Right lobe of liver (tissue), 6 donors: ENCODE measurements at regions not wholly inside any gene's neighbourhood (a gene's known extent, or its start where the extent isn't known, plus 50 kb on each side); places are given as distances from the start of the nearest gene placed in this dataset.

Source experiments
- ATAC-seq, 4 donors: fragments of 200-7000 bp; cut with Tn5 transposase; one replicate each; pipeline ENCODE4 v1.9.1; 2020; ENCODE audit warnings: mild to moderate bottlenecking in 4 of 4, moderate library complexity in 4 of 4
- DNase-seq, 3 donors: peaks; one replicate each; pipeline ENCODE4 v3.0.0-alpha.2; 2020
- H3K27ac ChIP-seq, 3 donors: fragments of 200-600 bp; one replicate each; pipeline ENCODE4 v1.8.0; 2022
- H3K27me3 ChIP-seq, 2 donors: fragments of 200-600 bp; one replicate each; pipeline ENCODE4 v1.8.0; 2022
- H3K36me3 ChIP-seq, 4 donors: fragments of 200-600 bp; sonication (generic) in 1 of 4; one replicate each; pipeline versions ENCODE4 v1.5.1 to v1.8.0; 2017 to 2022; ENCODE audit warnings: control low read depth in 1 of 4
- H3K4me1 ChIP-seq, 4 donors: fragments of 200-600 bp; sonication (generic) in 1 of 4; one replicate each; pipeline versions ENCODE4 v1.5.1 to v1.8.0; 2017 to 2022; ENCODE audit warnings: control low read depth in 1 of 4
- H3K4me3 ChIP-seq, 3 donors: fragments of 200-600 bp; one replicate each; pipeline ENCODE4 v1.8.0; 2022
- H3K9me3 ChIP-seq, 4 donors: fragments of 200-600 bp; sonication (generic) in 1 of 4; one replicate each; pipeline versions ENCODE4 v1.5.1 to v1.8.0; 2017 to 2022; ENCODE audit warnings: control low read depth in 1 of 4
- POLR2A ChIP-seq: fragments of 450-650 bp; IDR thresholded peaks from one replicate; pipeline ENCODE4 v1.6.1; 2017; ENCODE audit warnings: antibody characterized with exemption, mild to moderate bottlenecking
- WGBS: methylation state at CpG from one replicate; pipeline ENCODE4 v1.1.6; 2018; ENCODE audit warnings: low coverage, low lambda C conversion rate; ENCODE audit not compliant: insufficient coverage; ENCODE audit errors: missing lambda C conversion rate; 5-methylcytosine and 5-hydroxymethylcytosine counted together
- intact Hi-C, 2 donors: fragments of 100-400 bp; cut with DNase I; formaldehyde crosslinking; loops; one replicate each; pipeline versions ENCODE4 v1.11.2 to v1.14.1; 2022
- TF ChIP-seq, protein P1 (sequence below), 4 donors: fragments of 200-600 bp in 3 of 4; fragments of 450-650 bp in 1 of 4; IDR thresholded peaks; one replicate each; pipeline versions ENCODE4 v1.5.1 to v1.8.0; 2016 to 2022; ENCODE audit warnings: antibody characterized with exemption in 4 of 4, mild to moderate bottlenecking in 2 of 4
- donor health status: DM: no; HTN: yes; CAD: no.
- donor health status: DM: no; HTN: no; CAD: no.
- donor health status: DM: no; HTN: no; CAD: no.
- donor health status: DM: no; HTN: yes; CAD: no.
- donor health status: DM: no; HTN: yes; CAD: no.

GRCh38 chrX:17922303-17922702, 61.2 kb upstream of the RAI2 start:
- Histone ChIP-seq H3K9me3 (no peaks in the 10 kb centered on the region), H3K27me3 (no peaks in the 10 kb centered on the region), H3K4me1 (peaks cover 0 to 9% (median 0%) of the 10 kb centered on the region in 4 donors), H3K4me3 (no peak overlapping the region), H3K36me3 (no peaks in the 10 kb centered on the region), H3K27ac (no peak overlapping the region)
- intact Hi-C loops: no loop called here
- ATAC-seq (peak; percentile 28 to 64 (median 37)), DNase-seq (no peak)
- TF ChIP-seq POLR2A: no peak
- TF ChIP-seq, protein P1, sequence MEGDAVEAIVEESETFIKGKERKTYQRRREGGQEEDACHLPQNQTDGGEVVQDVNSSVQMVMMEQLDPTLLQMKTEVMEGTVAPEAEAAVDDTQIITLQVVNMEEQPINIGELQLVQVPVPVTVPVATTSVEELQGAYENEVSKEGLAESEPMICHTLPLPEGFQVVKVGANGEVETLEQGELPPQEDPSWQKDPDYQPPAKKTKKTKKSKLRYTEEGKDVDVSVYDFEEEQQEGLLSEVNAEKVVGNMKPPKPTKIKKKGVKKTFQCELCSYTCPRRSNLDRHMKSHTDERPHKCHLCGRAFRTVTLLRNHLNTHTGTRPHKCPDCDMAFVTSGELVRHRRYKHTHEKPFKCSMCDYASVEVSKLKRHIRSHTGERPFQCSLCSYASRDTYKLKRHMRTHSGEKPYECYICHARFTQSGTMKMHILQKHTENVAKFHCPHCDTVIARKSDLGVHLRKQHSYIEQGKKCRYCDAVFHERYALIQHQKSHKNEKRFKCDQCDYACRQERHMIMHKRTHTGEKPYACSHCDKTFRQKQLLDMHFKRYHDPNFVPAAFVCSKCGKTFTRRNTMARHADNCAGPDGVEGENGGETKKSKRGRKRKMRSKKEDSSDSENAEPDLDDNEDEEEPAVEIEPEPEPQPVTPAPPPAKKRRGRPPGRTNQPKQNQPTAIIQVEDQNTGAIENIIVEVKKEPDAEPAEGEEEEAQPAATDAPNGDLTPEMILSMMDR (IDR thresholded peaks at IDR 0.05): no peak
- 52% methylated on average over 5 of the region's 5 CpGs for whole genome bisulfite sequencing

DNA sequence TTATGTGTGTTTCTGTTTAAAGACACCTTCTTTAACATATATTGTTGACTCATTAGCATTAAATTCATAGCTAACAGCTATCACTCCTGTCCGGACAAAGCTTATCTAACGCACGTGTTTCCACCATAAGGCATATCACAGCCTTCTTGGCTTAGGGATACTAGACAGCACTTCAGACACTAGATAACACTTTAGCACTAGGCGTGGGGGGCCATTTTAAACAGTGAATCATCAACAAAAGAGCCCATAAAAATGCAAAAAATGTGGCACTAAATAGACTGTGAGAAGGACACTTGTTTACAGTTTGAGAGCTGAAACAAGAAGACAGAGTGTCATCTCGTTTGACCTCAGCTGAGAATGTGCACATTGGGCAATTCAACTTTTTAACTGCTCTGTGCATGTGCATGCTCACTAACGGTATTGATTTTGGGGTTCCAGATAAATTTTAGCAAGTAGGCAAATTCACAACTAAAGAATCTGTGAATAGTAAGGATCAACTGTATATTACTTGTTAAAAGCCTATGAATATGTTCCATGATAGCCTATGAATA, 58.9 kb upstream of the RAI2 start:
- H3K27ac ChIP-seq: peak overlapping the region in 1 of 3 donors; percentile 46
- ATAC-seq: peak; percentile 64 to 76 (median 74)
- no peaks in the 10 kb centered on the region for H3K36me3 ChIP-seq
- peaks cover 0 to 9% (median 0%) of the 10 kb centered on the region in 4 donors for H3K4me1 ChIP-seq
- no peaks in the 10 kb centered on the region for H3K27me3 ChIP-seq
- intact Hi-C loops: no loop called here
- WGBS: 42% methylated on average over 6 of the region's 6 CpGs
- H3K9me3 ChIP-seq: no peaks in the 10 kb centered on the region
- no peak for DNase-seq
- no peak overlapping the region for H3K4me3 ChIP-seq
- TF ChIP-seq, protein P1 (IDR thresholded peaks at IDR 0.05): no peak
- TF ChIP-seq POLR2A: no peak

DNA sequence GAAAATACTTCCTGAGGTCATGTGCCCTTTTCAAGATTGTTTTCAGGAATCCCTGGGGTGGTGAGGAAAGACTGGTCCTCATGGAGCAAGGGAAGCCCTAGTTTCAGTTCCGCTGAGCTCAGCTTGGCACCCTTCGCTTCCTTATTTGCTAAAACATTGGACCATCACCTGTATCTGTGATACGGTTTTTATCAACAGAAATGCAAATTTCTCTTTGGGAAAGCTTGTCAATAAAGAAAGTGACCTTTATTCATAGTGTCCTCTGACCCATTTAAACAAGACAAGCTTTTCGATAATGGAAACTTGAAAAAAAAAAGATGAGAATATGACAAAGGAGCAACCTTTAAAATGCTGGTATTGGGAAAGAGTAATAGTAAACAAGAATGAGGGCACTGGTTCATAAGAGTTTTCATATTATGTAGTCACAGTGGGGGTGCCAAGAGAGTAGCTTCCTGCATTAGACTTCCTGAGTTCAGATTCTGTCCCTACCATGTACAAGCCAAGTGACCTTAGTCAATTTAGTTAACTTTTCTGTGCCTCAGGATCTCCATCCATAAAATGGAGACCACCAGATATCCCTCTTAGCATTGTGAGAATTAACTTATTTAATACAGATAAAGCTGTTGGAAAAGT, 57.0 kb upstream of the RAI2 start:
- DNase-seq (peak in 1 of 3 donors; percentile 24), ATAC-seq (peak; percentile 66 to 84 (median 73))
- H3K27ac ChIP-seq: peak overlapping the region in 2 of 3 donors; percentile 10 to 32
- no peaks in the 10 kb centered on the region for H3K36me3 ChIP-seq
- H3K4me1 ChIP-seq: peaks cover 0 to 9% (median 0%) of the 10 kb centered on the region in 4 donors
- H3K27me3 ChIP-seq: no peaks in the 10 kb centered on the region
- TF ChIP-seq, protein P1 (IDR thresholded peaks at IDR 0.05): no peak
- TF ChIP-seq POLR2A: no peak
- 41% methylated on average over 4 of the region's 4 CpGs for WGBS
- no peaks in the 10 kb centered on the region for H3K9me3 ChIP-seq
- H3K4me3 ChIP-seq: no peak overlapping the region
- intact Hi-C loops: no loop called here

DNA sequence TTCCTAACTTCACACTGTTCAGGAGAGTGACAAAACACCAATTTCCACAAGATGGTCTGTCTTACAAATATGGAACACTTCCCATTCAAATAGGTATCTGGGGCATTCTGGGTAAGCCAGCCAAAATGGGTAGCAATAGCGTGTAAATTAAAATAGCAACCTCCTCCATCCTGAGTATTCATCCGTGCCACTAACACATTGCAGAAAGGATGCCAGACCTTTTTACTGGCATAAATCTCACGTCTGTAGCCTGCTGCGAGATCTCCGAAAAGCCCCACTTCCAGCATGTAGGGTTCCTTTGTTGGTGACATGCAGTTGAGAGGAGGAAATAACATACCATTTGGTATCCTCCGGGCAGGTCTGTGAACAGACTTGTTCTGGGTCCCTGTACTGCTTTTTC, 52.7 kb upstream of the RAI2 start:
- no peak for DNase-seq
- no peaks in the 10 kb centered on the region for H3K36me3 ChIP-seq
- no peaks in the 10 kb centered on the region for H3K27me3 ChIP-seq
- H3K27ac ChIP-seq: no peak overlapping the region
- intact Hi-C loops: no loop called here
- WGBS: 60% methylated on average over 5 of the region's 6 CpGs
- peaks cover 0 to 4% (median 0%) of the 10 kb centered on the region in 4 donors for H3K4me1 ChIP-seq
- no peaks in the 10 kb centered on the region for H3K9me3 ChIP-seq
- no peak overlapping the region for H3K4me3 ChIP-seq
- no peak for ATAC-seq
- no peak for TF ChIP-seq POLR2A
- TF ChIP-seq, protein P1 (IDR thresholded peaks at IDR 0.05): no peak
